CD4-positive, alpha-beta T cell treated with Interleukin-12 subunit alpha and Interleukin-12 subunit beta, for 1 hour (primary cell): ENCODE measurements at regions not wholly inside any gene's neighbourhood (a gene's known extent, or its start where the extent isn't known, plus 50 kb on each side); places are given as distances from the start of the nearest gene placed in this dataset.
"Not testable (repeated sequence)": the region's sequence is repeated elsewhere in the genome, so short reads cannot be mapped to it uniquely, and the experiment has no call there.

Experiments
- DNase-seq: peaks from one replicate; pipeline ENCODE4 v3.0.0-alpha.2; 2020

DNA sequence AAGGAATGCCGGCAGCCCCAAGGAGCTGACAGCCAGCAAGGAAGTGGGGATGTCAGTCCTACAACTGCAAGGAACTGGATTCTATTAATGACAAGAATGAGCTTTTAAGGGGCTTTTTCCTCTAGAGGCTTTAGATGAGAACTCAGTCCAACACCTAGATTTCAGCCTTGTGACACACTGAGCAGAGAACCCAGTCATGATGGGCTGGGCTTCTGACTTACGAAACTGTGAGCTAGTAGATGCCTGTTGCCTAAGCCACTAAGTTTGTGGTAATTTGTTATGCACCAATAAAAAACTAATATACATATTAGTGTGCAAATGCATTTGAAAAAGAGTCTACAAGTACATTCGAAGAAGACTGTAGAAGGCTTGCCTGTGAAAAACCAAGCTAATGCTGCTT lies 263.3 kb downstream of the SOX4 start:
- no peak for DNase-seq

DNA sequence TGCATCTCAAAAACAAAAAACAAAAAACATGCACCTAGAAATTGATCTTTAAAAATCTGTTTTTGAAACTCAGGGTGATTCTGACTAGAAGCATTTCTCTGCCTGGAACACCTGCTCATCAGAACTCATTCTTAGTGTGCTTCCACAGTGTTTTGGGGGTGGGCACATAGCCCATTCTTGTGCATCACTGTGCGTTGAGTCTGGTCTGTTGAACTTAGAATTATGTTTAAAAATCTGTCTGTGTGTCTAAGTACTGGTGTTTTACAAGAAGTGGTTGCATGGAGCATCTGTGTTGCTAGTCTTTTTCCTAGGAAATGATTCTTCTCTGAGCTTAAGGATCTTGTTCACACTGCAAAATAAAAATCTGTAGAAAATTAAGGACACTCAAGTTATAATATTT lies 264.5 kb downstream of the SOX4 start:
- DNase-seq, result no peak

DNA sequence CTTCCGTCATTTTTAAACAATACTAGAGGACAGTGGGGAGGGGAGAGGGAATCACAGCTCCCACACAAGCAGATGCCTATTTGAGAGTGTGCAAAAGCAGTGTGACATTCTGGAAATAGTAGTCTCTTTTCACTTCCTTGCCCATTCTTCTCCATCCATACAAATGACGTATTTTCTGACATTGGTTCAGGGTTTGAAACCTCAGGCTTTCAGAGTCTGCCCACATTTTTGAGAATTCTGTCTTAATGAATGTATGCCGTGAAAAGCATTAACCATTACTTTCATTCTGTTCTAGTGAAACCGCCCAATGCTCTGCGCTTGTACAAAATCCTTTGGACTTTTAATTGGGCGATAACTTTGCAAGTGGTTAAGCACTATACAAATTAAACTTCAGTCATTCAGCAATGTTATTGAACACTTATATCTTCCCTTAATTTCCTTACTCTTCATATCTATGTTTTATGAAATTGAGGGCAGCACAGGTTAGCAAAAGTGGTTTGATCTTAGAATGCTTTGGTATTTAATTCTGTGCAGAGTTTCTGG lies 265.7 kb downstream of the SOX4 start:
- no peak for DNase-seq

DNA sequence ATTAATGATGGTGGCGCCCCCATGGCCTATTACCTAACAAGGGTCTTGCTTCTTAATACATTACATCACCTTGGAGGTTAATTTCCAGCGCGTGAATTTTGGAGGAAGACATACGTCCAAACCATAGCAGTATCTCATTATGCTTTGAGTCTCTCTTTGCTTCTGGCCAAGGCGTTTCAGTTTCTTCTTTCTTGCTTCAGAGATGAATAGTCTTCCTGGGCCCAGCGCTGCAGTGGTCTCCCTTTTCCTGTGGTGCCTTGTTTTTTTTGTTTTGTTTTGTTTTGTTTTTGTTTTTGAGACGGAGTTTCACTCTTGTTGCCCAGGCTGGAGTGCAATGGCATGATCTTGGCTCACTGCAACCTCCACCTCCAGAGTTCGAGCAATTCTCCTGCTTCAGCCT lies 268.4 kb downstream of the SOX4 start:
- DNase-seq, result no peak

DNA sequence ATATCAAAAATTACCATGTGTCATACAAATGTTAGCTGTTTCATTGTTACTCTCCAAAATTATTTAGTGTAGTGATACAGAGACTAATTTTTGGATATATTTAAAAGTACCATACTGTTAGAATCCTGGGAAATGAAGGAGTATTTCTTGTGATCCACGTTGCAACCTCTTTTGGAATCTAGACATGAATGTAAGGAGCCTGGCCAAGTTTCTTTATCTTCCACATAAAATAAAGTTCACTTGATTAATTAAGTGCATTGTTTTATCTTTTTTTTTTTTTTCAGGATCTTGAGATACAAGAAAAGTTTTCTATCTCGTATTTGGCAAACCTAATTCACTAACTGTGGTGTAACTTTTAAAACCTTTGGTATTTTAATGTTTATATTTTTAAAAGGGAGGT lies 270.7 kb downstream of the SOX4 start:
- no peak for DNase-seq

DNA sequence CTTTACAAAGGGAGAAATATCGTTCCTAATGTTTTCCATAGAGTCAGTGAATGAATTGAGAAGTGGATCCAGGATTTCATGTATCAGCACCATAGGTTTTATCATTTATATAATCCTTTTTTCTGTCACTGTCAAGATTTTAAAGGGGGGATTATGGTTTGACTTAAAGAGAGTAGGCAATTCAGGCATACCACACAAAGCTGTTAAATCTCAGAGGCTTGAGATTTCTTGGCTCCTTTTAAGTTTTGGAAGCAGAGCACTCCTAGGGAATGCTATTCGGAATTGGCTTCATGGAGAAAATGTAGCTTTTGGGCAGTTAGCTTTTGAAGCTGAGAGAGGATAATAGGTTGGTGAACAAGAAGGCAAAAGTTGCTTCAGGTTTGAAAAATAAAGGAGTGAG lies 274.7 kb downstream of the SOX4 start:
- no peak for DNase-seq

DNA sequence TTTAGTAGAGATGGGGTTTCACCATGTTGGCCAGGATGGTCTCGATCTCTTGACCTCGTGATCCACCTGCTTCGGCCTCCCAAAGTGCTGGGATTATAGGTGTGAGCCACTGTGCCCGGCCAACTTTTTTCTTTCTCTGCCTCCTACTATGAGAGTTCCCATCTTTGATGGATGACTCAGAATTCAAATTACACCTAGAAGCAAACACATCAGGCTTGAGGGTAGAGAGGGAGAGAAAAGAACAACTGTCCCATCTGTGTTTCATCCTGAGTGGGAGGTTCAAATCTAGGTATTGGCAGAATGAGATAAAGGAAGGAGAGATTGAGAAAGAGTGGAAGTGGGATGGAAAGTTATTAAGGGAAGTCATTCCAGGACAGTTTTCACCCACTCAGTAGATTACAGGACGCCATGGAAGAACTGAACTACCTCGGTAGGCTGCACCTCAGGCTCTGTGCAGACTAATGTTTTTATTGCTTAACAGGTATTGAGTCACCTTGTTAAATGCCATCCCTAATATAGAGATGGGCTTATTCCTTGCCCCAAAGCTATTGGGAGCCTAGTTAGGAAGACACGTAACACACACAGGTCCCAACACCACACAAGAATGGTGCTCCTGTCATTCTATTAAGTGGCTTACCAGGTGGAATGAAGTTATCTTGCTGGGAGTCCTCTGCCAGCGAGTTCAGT lies 275.7 kb downstream of the SOX4 start:
- no peak for DNase-seq

DNA sequence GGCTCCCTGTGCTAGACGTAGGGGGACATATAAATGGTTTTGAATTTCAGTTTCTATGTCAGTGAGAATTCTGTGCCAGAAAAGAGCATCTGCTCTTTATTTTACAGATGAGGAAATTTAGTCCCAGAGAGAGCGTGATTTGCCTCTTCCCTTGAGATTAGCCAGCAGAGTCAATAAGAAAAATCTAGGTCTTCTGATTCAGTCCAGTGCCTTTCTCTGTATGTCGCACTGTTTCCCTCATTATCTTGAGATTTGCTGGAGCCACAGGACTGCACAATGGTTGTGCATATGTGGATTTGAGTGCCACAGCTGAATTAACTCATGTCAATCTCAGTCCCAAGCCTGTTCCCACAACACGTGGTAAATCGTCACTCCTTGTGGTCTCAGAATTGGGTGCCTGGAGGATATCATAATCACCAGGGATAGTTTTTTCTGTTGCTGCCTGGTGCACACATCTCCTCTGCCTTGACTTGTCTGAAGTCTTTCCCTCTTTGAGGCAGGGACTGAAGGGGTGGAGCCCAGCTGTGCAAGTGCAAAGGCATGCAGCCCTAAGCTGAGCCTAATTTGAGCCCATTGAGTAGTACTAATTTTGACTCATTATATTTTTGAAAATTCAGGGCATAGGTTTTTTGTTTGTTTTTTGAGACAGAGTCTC lies 276.7 kb downstream of the SOX4 start:
- DNase-seq, result no peak

DNA sequence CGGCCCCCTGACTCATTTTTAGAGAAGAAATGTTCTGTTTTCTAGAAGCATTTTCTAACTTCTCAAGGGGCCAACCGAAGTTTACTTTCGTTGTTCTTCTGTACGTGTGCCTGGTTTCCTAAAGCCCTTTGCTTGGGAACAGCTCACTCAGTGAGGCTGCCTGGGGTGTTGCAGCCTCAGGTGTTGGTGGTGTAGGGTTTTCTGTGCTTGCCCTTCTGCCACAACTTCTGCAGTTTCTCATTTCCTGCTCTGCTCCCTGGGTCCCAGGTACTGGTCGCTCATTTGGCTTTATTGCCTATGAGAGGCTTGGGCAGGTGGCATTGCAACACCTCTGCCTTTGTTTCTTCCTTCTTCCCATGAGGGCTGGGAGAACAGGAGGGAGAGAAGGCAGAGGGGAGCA lies 278.3 kb downstream of the SOX4 start:
- DNase-seq, result no peak

DNA sequence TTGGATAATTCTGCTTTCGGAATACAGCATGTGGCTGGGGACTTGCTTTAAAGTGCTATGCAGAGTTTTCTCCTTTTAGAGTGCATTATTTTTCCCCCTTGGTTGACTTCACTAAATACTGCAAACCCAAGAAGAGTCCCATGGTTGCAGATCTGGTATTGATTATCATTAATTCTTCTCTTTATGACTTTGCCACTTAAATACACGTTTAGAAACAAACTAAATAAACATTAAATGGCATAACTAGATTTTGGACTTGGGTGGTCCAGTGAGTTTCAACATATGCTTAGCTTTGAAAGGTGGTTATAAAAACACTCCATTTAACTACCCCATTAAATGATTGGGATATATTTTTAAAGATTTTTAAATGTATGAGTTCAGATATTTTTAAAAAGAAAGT lies 279.2 kb downstream of the SOX4 start:
- no peak for DNase-seq

DNA sequence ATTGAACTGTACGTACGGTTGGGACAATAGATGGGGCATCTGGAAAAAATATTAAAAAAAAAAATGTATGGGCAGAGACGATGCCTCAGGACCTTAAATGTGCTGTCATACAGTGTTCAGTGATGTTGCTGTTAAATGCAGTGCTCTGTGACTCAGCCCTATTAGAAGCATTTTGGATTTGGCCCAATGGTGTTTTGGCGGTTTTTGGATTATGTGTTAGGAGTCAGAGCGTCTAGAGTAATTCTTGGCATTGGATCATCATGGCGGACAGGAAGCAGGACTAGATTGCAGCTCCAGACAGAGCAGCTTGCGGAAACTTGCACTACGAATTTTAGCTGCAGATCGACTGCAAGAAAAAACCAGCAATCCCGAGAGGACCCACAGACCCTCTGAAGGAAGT lies 280.0 kb downstream of the SOX4 start:
- no peak for DNase-seq

DNA sequence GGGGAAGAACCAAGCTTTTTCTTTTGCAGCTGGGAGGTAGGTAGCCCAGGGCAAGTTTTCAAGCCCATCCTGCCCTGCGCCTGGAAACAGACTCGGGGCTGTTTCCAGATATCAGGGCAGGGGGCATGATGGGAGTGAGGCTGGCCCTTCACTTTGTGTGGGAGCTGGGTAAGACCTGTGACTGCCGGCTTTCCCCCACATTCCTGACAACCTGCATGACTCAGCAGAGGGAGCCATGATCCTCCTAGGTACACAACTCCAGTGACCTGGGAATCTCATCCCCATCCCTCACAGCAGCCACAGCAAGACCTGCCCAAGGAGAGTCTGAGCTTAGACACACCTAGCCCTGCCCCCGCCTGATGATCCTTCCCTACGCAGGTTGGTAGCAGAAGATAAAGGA lies 280.8 kb downstream of the SOX4 start:
- no peak for DNase-seq

DNA sequence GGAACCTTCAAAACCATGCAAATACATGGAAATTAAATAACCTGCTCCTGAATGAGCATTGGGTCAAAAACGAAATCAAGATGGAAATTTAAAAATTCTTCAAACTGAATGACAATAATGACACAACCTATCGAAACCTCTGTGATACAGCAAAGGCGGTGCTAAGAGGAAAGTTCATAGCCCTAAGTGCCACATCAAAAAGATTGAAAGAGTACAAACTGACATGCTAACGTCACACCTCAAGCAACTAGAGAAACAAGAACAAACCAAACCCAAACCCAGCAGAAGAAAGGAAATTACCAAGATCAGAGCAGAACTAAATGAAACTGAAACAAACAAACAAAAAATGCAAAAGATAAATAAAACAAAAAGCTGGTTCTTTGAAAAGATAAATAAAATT lies 283.5 kb downstream of the SOX4 start:
- DNase-seq, result not testable (repeated sequence)

DNA sequence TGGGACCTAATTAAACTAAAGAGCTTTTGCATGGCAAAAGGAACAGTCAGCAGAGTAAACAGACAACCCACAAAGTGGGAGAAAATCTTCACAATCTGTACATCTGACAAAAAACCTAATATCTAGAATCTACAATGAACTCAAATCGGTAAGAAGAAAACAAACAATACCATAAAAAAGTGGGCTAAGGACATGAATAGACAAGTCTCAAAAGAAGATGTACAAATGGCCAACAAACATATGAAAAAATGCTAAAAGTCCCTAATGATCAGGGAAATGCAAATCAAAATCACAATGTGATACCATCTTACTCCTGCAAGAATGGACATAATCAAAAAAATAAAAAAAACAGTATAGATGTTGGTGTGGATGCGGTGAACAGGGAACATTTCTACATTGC lies 286.7 kb downstream of the SOX4 start:
- not testable (repeated sequence) for DNase-seq

DNA sequence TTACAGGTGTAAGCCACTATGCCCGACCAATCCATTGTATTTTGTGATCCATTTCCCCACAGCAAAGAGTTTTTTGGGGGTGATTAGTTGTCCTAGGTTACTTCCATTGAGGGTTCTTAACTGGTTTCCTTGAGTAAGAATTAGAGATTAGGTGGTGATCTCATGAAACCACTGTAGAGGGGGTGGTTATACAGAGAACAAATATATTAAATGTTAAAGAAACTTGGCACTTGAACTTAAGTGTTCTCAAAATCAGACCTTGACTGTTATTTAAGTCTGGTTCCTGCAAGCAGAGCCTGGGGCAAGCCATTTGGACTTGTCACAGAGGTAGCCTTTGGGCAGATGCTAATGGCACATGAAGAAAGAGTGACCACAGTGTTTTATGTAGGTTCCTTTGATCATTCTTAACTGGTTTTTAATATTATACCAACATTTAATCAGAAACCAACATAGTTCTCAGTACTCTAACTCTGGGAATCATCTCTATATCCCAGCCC lies 288.5 kb downstream of the SOX4 start:
- DNase-seq, result no peak

DNA sequence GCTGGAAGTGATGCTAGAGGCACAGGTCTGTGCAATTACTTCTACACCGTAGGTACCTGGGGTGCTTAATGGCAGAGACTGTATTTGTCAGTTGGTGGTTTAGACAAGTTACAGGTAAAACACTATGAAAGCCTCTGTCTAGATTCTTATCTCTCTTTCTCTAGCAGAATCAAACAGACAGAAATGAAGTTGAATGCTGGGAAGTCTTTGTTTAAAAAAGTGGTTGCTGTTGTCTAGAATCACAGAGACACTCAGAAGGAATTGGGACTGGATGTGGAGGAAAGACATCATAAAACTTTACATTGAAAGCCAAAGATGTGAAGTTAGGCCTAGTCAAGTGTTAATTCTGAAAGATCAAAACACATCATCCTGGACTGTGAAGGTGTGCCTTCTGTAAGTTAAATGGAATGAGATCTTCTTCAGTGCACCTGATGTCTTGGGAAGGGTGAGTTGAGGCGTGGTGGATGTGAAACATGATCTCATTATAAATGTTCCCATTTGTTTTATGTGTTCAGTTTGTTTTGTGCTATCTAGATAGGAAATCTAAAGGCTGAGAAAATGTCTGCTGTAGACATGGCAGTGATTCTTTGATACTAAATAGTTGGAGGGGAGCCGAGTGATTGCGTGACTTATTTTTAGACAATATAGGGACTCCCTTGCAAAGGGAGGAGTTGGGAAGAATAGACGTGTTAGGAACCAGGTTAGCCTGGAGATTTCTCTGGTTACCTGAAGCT lies 290.2 kb downstream of the SOX4 start:
- no peak for DNase-seq

DNA sequence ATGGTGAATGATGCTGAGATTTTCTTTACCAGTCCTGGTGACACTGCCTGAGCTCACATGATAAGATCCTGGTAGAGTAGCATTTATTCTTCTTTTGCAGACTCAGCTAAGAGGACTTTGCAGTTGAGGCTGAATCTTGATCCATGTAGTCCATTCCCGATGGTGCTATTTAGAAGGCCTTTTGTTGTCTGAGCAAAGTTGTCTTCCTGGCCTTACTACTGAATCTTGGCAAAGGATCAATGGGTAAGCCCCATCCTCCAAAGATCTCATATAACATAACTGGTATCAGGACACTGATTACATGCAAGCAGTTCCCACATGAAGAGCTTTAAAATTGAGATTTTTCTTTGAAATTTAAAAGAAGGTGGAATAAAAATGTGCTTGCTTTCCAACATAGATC lies 291.6 kb downstream of the SOX4 start:
- DNase-seq, result no peak

DNA sequence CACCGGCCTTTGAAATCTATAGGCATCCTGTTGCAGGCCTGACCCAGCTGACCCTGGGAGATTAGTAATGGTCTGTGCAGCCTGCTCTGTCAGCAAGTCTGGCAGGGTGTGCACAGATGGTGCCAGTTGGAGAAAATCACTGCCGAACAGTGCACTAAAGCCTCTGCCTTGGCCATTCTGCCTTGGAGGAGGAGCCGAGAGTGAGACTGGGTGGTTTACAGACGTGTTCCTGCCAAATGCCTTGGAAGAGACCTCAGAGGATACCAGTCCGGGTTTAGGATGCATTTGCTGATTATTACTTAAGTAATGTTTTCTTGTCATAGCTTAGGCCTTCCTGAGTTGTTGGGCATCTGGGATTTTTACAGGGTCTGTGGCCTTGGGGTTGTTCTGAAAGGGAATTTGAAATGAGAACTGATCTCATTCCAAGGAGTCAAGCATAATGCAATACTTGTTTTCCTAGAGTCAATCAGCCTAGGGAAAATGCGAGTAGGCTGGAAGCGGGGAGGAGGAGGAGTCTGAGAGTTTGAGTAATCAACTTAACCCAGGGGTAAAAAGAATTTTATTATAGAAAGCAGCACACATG lies 292.1 kb downstream of the SOX4 start:
- no peak for DNase-seq

DNA sequence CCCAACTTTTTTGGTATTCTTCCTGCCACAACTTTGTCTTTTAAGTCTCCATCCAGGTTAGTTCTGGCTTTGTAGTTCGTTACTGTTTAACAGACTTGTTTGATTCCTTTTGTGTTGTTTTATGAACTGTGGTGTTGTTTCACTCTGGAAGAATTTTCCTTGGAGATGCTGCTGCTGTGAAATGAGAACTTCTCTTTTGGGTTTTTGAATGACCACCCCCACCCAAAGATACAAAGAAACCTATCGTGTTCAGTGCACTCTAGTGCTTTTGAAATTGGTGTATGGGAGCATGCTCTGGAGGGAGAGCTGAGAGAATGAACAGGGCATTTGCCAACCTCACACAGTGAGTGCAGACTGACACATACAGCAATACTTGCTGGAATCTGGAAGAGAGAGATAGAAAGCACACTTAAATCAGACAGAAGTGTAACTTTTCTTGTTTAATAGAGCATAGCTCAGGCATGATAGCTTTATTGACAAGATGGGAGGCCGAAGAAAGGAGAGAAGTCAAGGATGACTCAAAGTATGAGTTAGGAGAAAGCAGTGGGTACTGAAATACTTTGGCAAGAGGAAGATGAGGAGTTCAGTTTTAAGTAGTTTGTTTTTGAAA lies 293.1 kb downstream of the SOX4 start:
- no peak for DNase-seq

DNA sequence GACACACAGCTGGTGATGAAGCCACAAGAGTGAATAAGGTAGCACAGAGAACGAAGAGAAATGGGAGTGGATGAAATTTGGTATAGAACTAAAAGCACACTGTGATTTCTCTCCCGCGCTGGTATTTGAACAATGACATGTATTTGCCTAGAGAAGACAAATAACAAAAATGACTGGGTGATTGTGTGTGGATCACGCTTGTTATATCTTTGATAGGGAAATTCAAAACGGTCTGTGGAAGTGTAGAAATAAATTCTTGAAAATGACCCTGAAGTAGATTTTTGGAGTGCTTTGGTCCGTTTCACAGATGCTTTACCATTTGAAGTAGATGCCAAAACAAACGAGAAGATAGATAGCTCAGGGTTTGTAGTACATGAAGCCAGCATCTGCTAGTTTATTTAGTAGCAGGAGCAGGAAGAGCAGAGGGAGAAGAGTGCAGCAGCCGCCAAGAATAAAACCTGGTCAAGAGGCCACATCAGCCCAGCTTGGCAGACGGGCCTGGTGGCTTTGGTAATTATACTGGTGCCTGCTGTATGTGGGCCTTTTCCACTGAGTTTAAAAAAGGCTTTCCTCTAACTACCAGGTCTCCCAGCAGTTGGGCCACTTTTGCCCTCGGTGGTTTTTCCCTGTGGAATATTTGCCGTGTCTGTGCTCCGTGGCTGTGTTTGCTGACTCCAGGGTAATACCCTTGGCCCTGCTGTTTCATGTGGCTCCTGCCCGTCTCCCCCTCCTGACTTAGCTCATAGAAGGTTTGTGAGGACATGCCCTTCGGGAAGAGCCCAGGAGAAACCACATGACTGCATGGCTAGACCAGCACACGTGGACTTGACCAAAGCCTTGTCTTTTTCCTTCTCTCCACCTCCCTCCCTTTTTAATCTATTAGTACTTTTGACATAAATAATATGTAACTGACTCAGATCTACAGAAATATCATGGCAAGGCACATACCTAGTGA lies 294.0 kb downstream of the SOX4 start:
- DNase-seq, result no peak

DNA sequence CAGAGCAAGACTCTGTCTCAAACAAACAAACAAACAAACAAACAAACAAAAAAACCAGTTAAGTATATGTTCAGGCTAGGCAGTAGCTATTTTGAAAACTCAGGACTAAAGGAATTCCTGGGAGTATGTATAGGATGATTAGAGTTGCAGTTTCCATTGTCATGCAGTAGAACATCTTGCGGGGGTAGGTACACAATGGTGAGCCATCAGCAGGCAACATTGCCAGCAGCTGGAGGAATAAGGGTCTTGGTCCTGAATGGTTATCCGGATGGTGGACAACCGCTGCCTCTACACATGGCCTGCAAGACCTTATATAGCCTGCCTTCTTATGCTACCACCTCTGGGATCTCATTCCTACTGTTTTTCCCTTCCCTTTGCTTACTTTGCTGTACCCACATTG lies 297.5 kb downstream of the SOX4 start:
- DNase-seq, result no peak

DNA sequence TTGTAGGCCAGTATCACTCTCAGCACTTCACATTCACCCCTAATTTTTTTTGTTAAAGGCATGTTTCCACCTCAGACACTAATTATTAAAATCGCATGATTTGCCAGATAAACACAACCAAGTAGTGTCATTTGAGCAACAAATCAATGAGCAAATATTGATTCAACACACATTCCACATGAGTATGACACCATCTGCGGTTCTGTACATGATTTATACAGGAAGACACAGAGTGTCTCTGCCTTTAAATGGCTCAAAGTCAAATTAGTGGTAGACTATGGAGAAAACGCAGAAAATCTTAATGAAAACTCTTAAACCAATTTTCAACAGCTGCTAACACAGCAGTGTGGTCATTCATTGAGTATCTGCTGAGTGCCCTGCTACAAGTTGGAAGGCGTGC lies 300.2 kb downstream of the SOX4 start:
- DNase-seq, result no peak
